22Rv1 (cell line): ENCODE measurements at regions not wholly inside any gene's neighbourhood (a gene's known extent, or its start where the extent isn't known, plus 50 kb on each side); places are given as distances from the start of the nearest gene placed in this dataset.

Experiments used
- H3K27ac ChIP-seq: fragments of 450-650 bp; 2 replicates; pipeline ENCODE4 v1.5.1; 2017
- CTCF ChIP-seq: fragments of 450-650 bp; IDR thresholded peaks from 2 replicates; pipeline ENCODE4 v1.5.1; 2017; ENCODE audit warnings: mild to moderate bottlenecking
- ZFX ChIP-seq: fragments of 450-650 bp; IDR thresholded peaks from 2 replicates; pipeline ENCODE4 v1.6.1; 2017; ENCODE audit warnings: antibody characterized with exemption, borderline replicate concordance

- H3K27ac ChIP-seq, result no peak overlapping the region
- TF ChIP-seq ZFX (no peak), CTCF (no peak)
Measured at GRCh38 chr5:67879620-67880510, 335.7 kb upstream of the PIK3R1 start.

GRCh38 chr5:67878933-67879332, 336.6 kb upstream of the PIK3R1 start:
- H3K27ac ChIP-seq, result no peak overlapping the region
- TF ChIP-seq ZFX (no peak), CTCF (no peak)

GRCh38 chr5:67876371-67876770, 339.2 kb upstream of the PIK3R1 start:
- TF ChIP-seq CTCF (no peak), ZFX (no peak)
- no peak overlapping the region for H3K27ac ChIP-seq

GRCh38 chr5:67875601-67876000, 340.0 kb upstream of the PIK3R1 start:
- TF ChIP-seq CTCF (no peak), ZFX (no peak)

GRCh38 chr5:67873935-67874334, 341.6 kb upstream of the PIK3R1 start:
- TF ChIP-seq ZFX (no peak), CTCF (no peak)
- H3K27ac ChIP-seq, result no peak overlapping the region

More at GRCh38 chr5:67875601-67876000, 340.0 kb upstream of the PIK3R1 start:
- no peak overlapping the region for H3K27ac ChIP-seq

GRCh38 chr5:67870662-67871061, 344.9 kb upstream of the PIK3R1 start:
- TF ChIP-seq CTCF (no peak), ZFX (no peak)
- no peak overlapping the region for H3K27ac ChIP-seq

GRCh38 chr5:67864335-67864734, 351.2 kb upstream of the PIK3R1 start:
- H3K27ac ChIP-seq, result peak overlapping the region; percentile 30
